ENCODE measurements at regions not wholly inside any gene's neighbourhood (a gene's known extent, or its start where the extent isn't known, plus 50 kb on each side); places are given as distances from the start of the nearest gene placed in this dataset.

DNA sequence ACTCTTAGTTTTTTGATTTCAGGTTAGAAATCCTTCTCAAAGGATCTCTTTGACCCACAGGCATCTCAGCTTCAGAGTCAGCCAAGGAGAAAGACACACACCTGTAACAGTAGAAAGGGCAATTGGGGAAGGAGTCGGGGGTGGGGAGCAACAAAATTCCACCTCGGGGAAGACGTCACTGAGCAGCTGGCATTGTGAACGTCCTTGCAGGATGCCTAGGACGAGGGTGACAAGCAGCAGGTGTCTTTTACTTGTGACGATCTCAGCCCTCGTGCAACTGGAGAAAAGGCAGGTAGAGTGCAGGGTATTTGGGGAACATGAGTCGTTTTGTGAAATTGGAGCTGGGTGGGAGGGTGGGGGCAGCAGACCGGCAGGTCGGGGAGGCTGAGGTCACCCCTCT, 627.0 kb downstream of the ACTR3B start:
- DNase-seq (ENCODE audit: low spot score): no peak
- CTCF ChIA-PET: no interaction called here
- Histone ChIP-seq H3K27me3 (replicated peaks; ENCODE audit: insufficient read depth, low read depth, low read length, poor library complexity) (no peaks in the 10 kb centered on the region), H3K27ac (ENCODE audit: low read depth, low read length, poor library complexity, severe bottlenecking) (no peak overlapping the region), H3K4me1 (ENCODE audit: insufficient read depth, low read length, poor library complexity, severe bottlenecking) (no peaks in the 10 kb centered on the region), H3K9me3 (ENCODE audit: low read depth, low read length, poor library complexity, severe bottlenecking) (no peaks in the 10 kb centered on the region), H3K4me3 (ENCODE audit: low read depth, low read length, poor library complexity, severe bottlenecking) (no peak overlapping the region), H3K36me3 (ENCODE audit: insufficient read depth, low read length, poor library complexity, severe bottlenecking) (no peaks in the 10 kb centered on the region)
- POLR2A ChIA-PET (ENCODE audit: low non-redundant PET): no interaction called here
- TF ChIP-seq, protein P1, sequence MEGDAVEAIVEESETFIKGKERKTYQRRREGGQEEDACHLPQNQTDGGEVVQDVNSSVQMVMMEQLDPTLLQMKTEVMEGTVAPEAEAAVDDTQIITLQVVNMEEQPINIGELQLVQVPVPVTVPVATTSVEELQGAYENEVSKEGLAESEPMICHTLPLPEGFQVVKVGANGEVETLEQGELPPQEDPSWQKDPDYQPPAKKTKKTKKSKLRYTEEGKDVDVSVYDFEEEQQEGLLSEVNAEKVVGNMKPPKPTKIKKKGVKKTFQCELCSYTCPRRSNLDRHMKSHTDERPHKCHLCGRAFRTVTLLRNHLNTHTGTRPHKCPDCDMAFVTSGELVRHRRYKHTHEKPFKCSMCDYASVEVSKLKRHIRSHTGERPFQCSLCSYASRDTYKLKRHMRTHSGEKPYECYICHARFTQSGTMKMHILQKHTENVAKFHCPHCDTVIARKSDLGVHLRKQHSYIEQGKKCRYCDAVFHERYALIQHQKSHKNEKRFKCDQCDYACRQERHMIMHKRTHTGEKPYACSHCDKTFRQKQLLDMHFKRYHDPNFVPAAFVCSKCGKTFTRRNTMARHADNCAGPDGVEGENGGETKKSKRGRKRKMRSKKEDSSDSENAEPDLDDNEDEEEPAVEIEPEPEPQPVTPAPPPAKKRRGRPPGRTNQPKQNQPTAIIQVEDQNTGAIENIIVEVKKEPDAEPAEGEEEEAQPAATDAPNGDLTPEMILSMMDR (conservative IDR thresholded peaks at IDR 0.05; ENCODE audit: low read depth, low read length): no peak
- TF ChIP-seq EZH2 (IDR thresholded peaks at IDR 0.05; ENCODE audit: borderline replicate concordance, low read depth, low read length, poor library complexity, severe bottlenecking): no peak
- BruUV-seq (replicated peaks): no TSS peak
- intact Hi-C loops (cut with micrococcal nuclease; ENCODE audit: unreplicated experiment): no loop called here

DNA sequence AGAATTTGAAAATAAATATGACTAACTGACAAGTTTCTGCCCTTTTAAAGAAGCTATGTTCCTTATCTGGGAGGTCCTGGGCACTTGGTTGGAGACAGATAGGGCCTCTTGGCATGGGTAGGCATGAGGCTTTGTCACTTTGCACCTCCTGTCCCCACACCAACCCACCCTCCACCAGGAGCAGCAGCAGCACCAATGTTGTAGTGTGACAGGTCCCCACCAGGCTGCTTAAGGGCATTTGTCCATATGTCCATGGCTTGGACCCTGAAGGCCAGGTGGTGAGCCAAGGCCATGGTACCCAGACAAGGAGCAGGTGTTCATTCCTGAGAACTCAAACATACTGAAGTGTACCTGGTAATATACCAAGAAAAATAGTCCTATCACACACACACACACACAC, 629.1 kb downstream of the ACTR3B start:
- TF ChIP-seq, protein P1 (conservative IDR thresholded peaks at IDR 0.05; ENCODE audit: low read depth, low read length): no peak
- no peak for TF ChIP-seq EZH2 (IDR thresholded peaks at IDR 0.05; ENCODE audit: borderline replicate concordance, low read depth, low read length, poor library complexity, severe bottlenecking)
- DNase-seq (ENCODE audit: low spot score): no peak
- H3K9me3 ChIP-seq (ENCODE audit: low read depth, low read length, poor library complexity, severe bottlenecking): peaks cover 12% of the 10 kb centered on the region
- H3K4me3 ChIP-seq (ENCODE audit: low read depth, low read length, poor library complexity, severe bottlenecking): no peak overlapping the region
- BruUV-seq (replicated peaks): no TSS peak
- ChIA-PET CTCF (no interaction called here), POLR2A (ENCODE audit: low non-redundant PET) (no interaction called here)
- H3K27ac ChIP-seq (ENCODE audit: low read depth, low read length, poor library complexity, severe bottlenecking): no peak overlapping the region
- H3K4me1 ChIP-seq (ENCODE audit: insufficient read depth, low read length, poor library complexity, severe bottlenecking): no peaks in the 10 kb centered on the region
- intact Hi-C loops (cut with micrococcal nuclease; ENCODE audit: unreplicated experiment): no loop called here
- no peaks in the 10 kb centered on the region for H3K36me3 ChIP-seq (ENCODE audit: insufficient read depth, low read length, poor library complexity, severe bottlenecking)
- no peaks in the 10 kb centered on the region for H3K27me3 ChIP-seq (replicated peaks; ENCODE audit: insufficient read depth, low read depth, low read length, poor library complexity)

DNA sequence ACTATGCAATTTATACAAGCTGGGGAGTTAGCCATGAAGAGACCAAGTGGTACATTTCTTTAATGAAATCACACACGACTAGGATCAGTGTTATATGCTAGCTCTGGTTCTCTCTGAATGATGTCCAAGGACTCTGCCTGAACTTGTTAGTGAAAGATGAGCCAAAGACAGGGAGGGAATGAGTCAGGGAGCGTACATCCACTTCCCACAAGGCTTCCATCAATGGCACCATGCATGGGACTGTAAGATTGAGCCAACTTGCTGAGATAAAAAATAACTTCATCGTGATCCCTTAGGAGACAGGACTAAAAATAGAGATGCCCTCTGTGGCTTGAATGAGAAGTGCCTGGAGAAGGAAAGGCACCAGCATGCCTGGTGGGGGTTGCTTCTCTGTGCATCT, 629.7 kb downstream of the ACTR3B start:
- Histone ChIP-seq H3K4me3 (ENCODE audit: low read depth, low read length, poor library complexity, severe bottlenecking) (no peak overlapping the region), H3K27ac (ENCODE audit: low read depth, low read length, poor library complexity, severe bottlenecking) (no peak overlapping the region), H3K36me3 (ENCODE audit: insufficient read depth, low read length, poor library complexity, severe bottlenecking) (no peaks in the 10 kb centered on the region), H3K4me1 (ENCODE audit: insufficient read depth, low read length, poor library complexity, severe bottlenecking) (no peaks in the 10 kb centered on the region), H3K27me3 (replicated peaks; ENCODE audit: insufficient read depth, low read depth, low read length, poor library complexity) (no peaks in the 10 kb centered on the region), H3K9me3 (ENCODE audit: low read depth, low read length, poor library complexity, severe bottlenecking) (peaks cover 19% of the 10 kb centered on the region)
- intact Hi-C loops (cut with micrococcal nuclease; ENCODE audit: unreplicated experiment): no loop called here
- ChIA-PET POLR2A (ENCODE audit: low non-redundant PET) (no interaction called here), CTCF (no interaction called here)
- DNase-seq (ENCODE audit: low spot score): no peak
- TF ChIP-seq, protein P1 (conservative IDR thresholded peaks at IDR 0.05; ENCODE audit: low read depth, low read length): no peak
- TF ChIP-seq EZH2 (IDR thresholded peaks at IDR 0.05; ENCODE audit: borderline replicate concordance, low read depth, low read length, poor library complexity, severe bottlenecking): no peak
- BruUV-seq (replicated peaks): no TSS peak

All from A673 (cell line).